ENCODE measurements at regions not wholly inside any gene's neighbourhood (a gene's known extent, or its start where the extent isn't known, plus 50 kb on each side); places are given as distances from the start of the nearest gene placed in this dataset.

DNA sequence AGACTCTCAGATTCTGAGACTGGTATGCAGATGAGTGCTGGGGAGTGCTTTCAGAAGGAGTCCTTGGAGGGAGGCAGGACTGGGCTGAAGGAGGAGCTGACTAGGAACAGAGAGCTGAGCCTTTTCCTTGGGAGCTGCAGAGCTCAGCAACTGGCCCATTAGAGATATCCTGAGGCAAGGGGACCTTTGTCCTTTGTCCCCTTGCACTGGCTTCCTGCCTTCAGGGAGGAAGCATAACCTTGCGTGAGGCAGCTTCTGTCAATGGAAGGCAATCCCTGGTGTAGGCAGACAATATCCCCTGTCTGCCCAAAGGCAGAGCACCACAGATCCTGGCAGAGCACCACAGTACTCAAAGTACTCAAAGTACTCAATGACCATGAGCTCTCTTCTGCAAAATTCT is 375.3 kb downstream of the HRH4 start:
- Histone ChIP-seq H3K36me3 (ENCODE audit: control insufficient read depth in 1 of 2, insufficient read depth in 2 of 2, low read length in 2 of 2) (no peaks in the 10 kb centered on the region), H3K9me3 (ENCODE audit: insufficient read depth, low read depth, low read length) (no peaks in the 10 kb centered on the region), H2BK120ac (ENCODE audit: insufficient read depth, low read length, poor library complexity) (no peak overlapping the region), H3K4me1 (ENCODE audit: control insufficient read depth in 1 of 2, insufficient read depth in 2 of 2, low read length in 2 of 2) (peaks cover 6% of the 10 kb centered on the region in 2 experiments), H4K8ac (ENCODE audit: low read depth, low read length) (no peak overlapping the region), H2BK12ac (ENCODE audit: low read length) (no peak overlapping the region), H3K27ac (ENCODE audit: low read depth, low read length) (no peak overlapping the region), H2AFZ (ENCODE audit: insufficient read depth, low read length, poor library complexity) (no peak overlapping the region), H3K79me2 (ENCODE audit: control insufficient read depth, insufficient read depth, low read length, poor library complexity) (no peaks in the 10 kb centered on the region), H3K79me1 (ENCODE audit: low read length) (no peaks in the 10 kb centered on the region), H4K91ac (ENCODE audit: low read depth, low read length) (no peak overlapping the region), H3K27me3 (ENCODE audit: insufficient read depth, low read length) (no peaks in the 10 kb centered on the region), H3K4ac (ENCODE audit: low read depth, low read length) (no peak overlapping the region), H3K14ac (ENCODE audit: low read length) (no peak overlapping the region), H3K4me3 (ENCODE audit: low read depth, low read length) (no peak overlapping the region), H3K18ac (ENCODE audit: low read length) (no peak overlapping the region), H2AK5ac (ENCODE audit: low read length) (no peak overlapping the region), H2BK5ac (ENCODE audit: low read depth, low read length, poor library complexity) (no peak overlapping the region), H3K4me2 (ENCODE audit: low read length) (no peak overlapping the region), H3K9ac (ENCODE audit: low read length) (no peak overlapping the region), H3K23ac (ENCODE audit: low read length) (no peak overlapping the region), H4K12ac (ENCODE audit: low read depth, low read length) (no peak overlapping the region)
- WGBS (ENCODE audit: extremely low coverage, insufficient coverage, insufficient read length) = no CpG with 5 or more reads among the region's 1 CpG
- no peak for DNase-seq

GRCh38 chr18:24837066-24837465 is 376.6 kb downstream of the HRH4 start:
- Histone ChIP-seq H3K27me3 (ENCODE audit: insufficient read depth, low read length) (no peaks in the 10 kb centered on the region), H2AK5ac (ENCODE audit: low read length) (no peak overlapping the region), H3K14ac (ENCODE audit: low read length) (no peak overlapping the region), H4K91ac (ENCODE audit: low read depth, low read length) (no peak overlapping the region), H3K79me2 (ENCODE audit: control insufficient read depth, insufficient read depth, low read length, poor library complexity) (no peaks in the 10 kb centered on the region), H3K4me2 (ENCODE audit: low read length) (no peak overlapping the region), H3K27ac (ENCODE audit: low read depth, low read length) (no peak overlapping the region), H2BK5ac (ENCODE audit: low read depth, low read length, poor library complexity) (no peak overlapping the region), H3K4me1 (ENCODE audit: control insufficient read depth in 1 of 2, insufficient read depth in 2 of 2, low read length in 2 of 2) (peaks cover 2 to 3% of the 10 kb centered on the region in 2 experiments), H2AFZ (ENCODE audit: insufficient read depth, low read length, poor library complexity) (no peak overlapping the region), H4K8ac (ENCODE audit: low read depth, low read length) (no peak overlapping the region), H3K9ac (ENCODE audit: low read length) (no peak overlapping the region), H3K4ac (ENCODE audit: low read depth, low read length) (no peak overlapping the region), H3K18ac (ENCODE audit: low read length) (no peak overlapping the region), H3K4me3 (ENCODE audit: low read depth, low read length) (no peak overlapping the region), H3K23ac (ENCODE audit: low read length) (no peak overlapping the region), H2BK120ac (ENCODE audit: insufficient read depth, low read length, poor library complexity) (no peak overlapping the region), H4K12ac (ENCODE audit: low read depth, low read length) (no peak overlapping the region), H3K79me1 (ENCODE audit: low read length) (no peaks in the 10 kb centered on the region), H3K36me3 (ENCODE audit: control insufficient read depth in 1 of 2, insufficient read depth in 2 of 2, low read length in 2 of 2) (no peaks in the 10 kb centered on the region), H2BK12ac (ENCODE audit: low read length) (no peak overlapping the region), H3K9me3 (ENCODE audit: insufficient read depth, low read depth, low read length) (no peaks in the 10 kb centered on the region)
- no CpG with 5 or more reads among the region's 3 CpGs for WGBS (ENCODE audit: extremely low coverage, insufficient coverage, insufficient read length)
- no peak for DNase-seq

- Histone ChIP-seq H2BK12ac (ENCODE audit: low read length) (no peak overlapping the region), H2AFZ (ENCODE audit: insufficient read depth, low read length, poor library complexity) (no peak overlapping the region), H2BK120ac (ENCODE audit: insufficient read depth, low read length, poor library complexity) (no peak overlapping the region), H3K4me3 (ENCODE audit: low read depth, low read length) (no peak overlapping the region), H4K91ac (ENCODE audit: low read depth, low read length) (no peak overlapping the region), H3K18ac (ENCODE audit: low read length) (no peak overlapping the region), H3K23ac (ENCODE audit: low read length) (no peak overlapping the region), H3K4ac (ENCODE audit: low read depth, low read length) (no peak overlapping the region), H2AK5ac (ENCODE audit: low read length) (no peak overlapping the region), H3K79me2 (ENCODE audit: control insufficient read depth, insufficient read depth, low read length, poor library complexity) (no peaks in the 10 kb centered on the region), H3K9ac (ENCODE audit: low read length) (no peak overlapping the region), H3K4me2 (ENCODE audit: low read length) (no peak overlapping the region), H3K36me3 (ENCODE audit: control insufficient read depth in 1 of 2, insufficient read depth in 2 of 2, low read length in 2 of 2) (no peaks in the 10 kb centered on the region), H3K14ac (ENCODE audit: low read length) (no peak overlapping the region), H3K27ac (ENCODE audit: low read depth, low read length) (no peak overlapping the region), H4K8ac (ENCODE audit: low read depth, low read length) (no peak overlapping the region), H3K9me3 (ENCODE audit: insufficient read depth, low read depth, low read length) (no peaks in the 10 kb centered on the region), H2BK5ac (ENCODE audit: low read depth, low read length, poor library complexity) (no peak overlapping the region), H4K12ac (ENCODE audit: low read depth, low read length) (no peak overlapping the region), H3K27me3 (ENCODE audit: insufficient read depth, low read length) (no peaks in the 10 kb centered on the region), H3K4me1 (ENCODE audit: control insufficient read depth in 1 of 2, insufficient read depth in 2 of 2, low read length in 2 of 2) (peaks cover 2 to 3% of the 10 kb centered on the region in 2 experiments), H3K79me1 (ENCODE audit: low read length) (no peaks in the 10 kb centered on the region)
- no CpG with 5 or more reads among the region's 3 CpGs for WGBS (ENCODE audit: extremely low coverage, insufficient coverage, insufficient read length)
- DNase-seq = no peak
These were observed 379.6 kb downstream of the HRH4 start for GRCh38 chr18:24840051-24840450.

- Histone ChIP-seq H2BK120ac (ENCODE audit: insufficient read depth, low read length, poor library complexity) (no peak overlapping the region), H3K4ac (ENCODE audit: low read depth, low read length) (no peak overlapping the region), H4K12ac (ENCODE audit: low read depth, low read length) (no peak overlapping the region), H3K79me1 (ENCODE audit: low read length) (no peaks in the 10 kb centered on the region), H3K36me3 (ENCODE audit: control insufficient read depth in 1 of 2, insufficient read depth in 2 of 2, low read length in 2 of 2) (no peaks in the 10 kb centered on the region), H4K91ac (ENCODE audit: low read depth, low read length) (no peak overlapping the region), H3K79me2 (ENCODE audit: control insufficient read depth, insufficient read depth, low read length, poor library complexity) (no peaks in the 10 kb centered on the region), H2AK5ac (ENCODE audit: low read length) (no peak overlapping the region), H3K27me3 (ENCODE audit: insufficient read depth, low read length) (no peaks in the 10 kb centered on the region), H2BK5ac (ENCODE audit: low read depth, low read length, poor library complexity) (no peak overlapping the region), H3K27ac (ENCODE audit: low read depth, low read length) (no peak overlapping the region), H3K9me3 (ENCODE audit: insufficient read depth, low read depth, low read length) (no peaks in the 10 kb centered on the region), H3K4me2 (ENCODE audit: low read length) (no peak overlapping the region), H3K4me3 (ENCODE audit: low read depth, low read length) (no peak overlapping the region), H4K8ac (ENCODE audit: low read depth, low read length) (no peak overlapping the region), H2AFZ (ENCODE audit: insufficient read depth, low read length, poor library complexity) (no peak overlapping the region), H3K14ac (ENCODE audit: low read length) (no peak overlapping the region), H2BK12ac (ENCODE audit: low read length) (no peak overlapping the region), H3K9ac (ENCODE audit: low read length) (no peak overlapping the region), H3K4me1 (ENCODE audit: control insufficient read depth in 1 of 2, insufficient read depth in 2 of 2, low read length in 2 of 2) (peaks cover 2 to 3% of the 10 kb centered on the region in 2 experiments), H3K23ac (ENCODE audit: low read length) (peak overlapping the region; percentile 25), H3K18ac (ENCODE audit: low read length) (no peak overlapping the region)
- WGBS (ENCODE audit: extremely low coverage, insufficient coverage, insufficient read length) = no CpG with 5 or more reads among the region's 6 CpGs
- no peak for DNase-seq
These were observed 380.2 kb downstream of the HRH4 start for GRCh38 chr18:24840640-24841039.
